DND-41 (cell line): ENCODE measurements at regions not wholly inside any gene's neighbourhood (a gene's known extent, or its start where the extent isn't known, plus 50 kb on each side); places are given as distances from the start of the nearest gene placed in this dataset.

Source experiments
- ATAC-seq: fragments of 200-7000 bp; cut with Tn5 transposase; 3 replicates; pipeline ENCODE4 v1.9.1; 2021; ENCODE audit warnings: low read depth; ENCODE audit not compliant: insufficient read depth
- DNase-seq: peaks from one replicate; pipeline ENCODE4 v3.0.0-alpha.2; 2020
- H2AFZ ChIP-seq: 2 replicates; pipeline ENCODE4 v1.6.0; 2012; ENCODE audit warnings: low read depth, low read length
- H3K27ac ChIP-seq: 2 replicates; pipeline ENCODE4 v1.5.1; 2012; ENCODE audit warnings: low read length, inconsistent platforms
- H3K27me3 ChIP-seq: fragments of 200-600 bp; sonication (generic); 2 replicates; pipeline ENCODE4 v1.6.0; 2012; ENCODE audit warnings: low read length, mild to moderate bottlenecking, inconsistent platforms; ENCODE audit not compliant: insufficient read depth, poor library complexity
- H3K36me3 ChIP-seq: 2 replicates; pipeline ENCODE4 v1.5.1; 2012; ENCODE audit warnings: low read length, inconsistent platforms; ENCODE audit not compliant: insufficient read depth
- H3K4me1 ChIP-seq: 2 replicates; pipeline ENCODE4 v1.5.1; 2012; ENCODE audit warnings: mild to moderate bottlenecking, low read length; ENCODE audit not compliant: insufficient read depth
- H3K4me2 ChIP-seq: 2 replicates; pipeline ENCODE4 v1.6.0; 2012; ENCODE audit warnings: mild to moderate bottlenecking, moderate library complexity, low read length, inconsistent platforms; ENCODE audit not compliant: insufficient read depth
- H3K4me3 ChIP-seq, 2 experiments: fragments of 200-600 bp in 1 of 2; shearing (Covaris generic) in 1 of 2; 2 replicates each; pipeline ENCODE4 v1.5.1; 2012 to 2016; ENCODE audit warnings: inconsistent platforms in 2 of 2, low read length in 2 of 2, mild to moderate bottlenecking in 2 of 2, low read depth in 1 of 2, moderate library complexity in 1 of 2
- H3K79me2 ChIP-seq: 2 replicates; pipeline ENCODE4 v1.6.0; 2012; ENCODE audit warnings: low read length, inconsistent platforms; ENCODE audit not compliant: insufficient read depth
- H3K9ac ChIP-seq: 2 replicates; pipeline ENCODE4 v1.6.0; 2012; ENCODE audit warnings: low read depth, mild to moderate bottlenecking, inconsistent platforms, low read length, moderate library complexity
- H3K9me3 ChIP-seq: 2 replicates; pipeline ENCODE4 v1.5.1; 2012; ENCODE audit warnings: low read length, moderate library complexity, mild to moderate bottlenecking, inconsistent platforms; ENCODE audit not compliant: insufficient read depth, severe bottlenecking
- H4K20me1 ChIP-seq: 2 replicates; pipeline ENCODE4 v1.6.0; 2012; ENCODE audit warnings: low read length; ENCODE audit not compliant: insufficient read depth
- EZH2 ChIP-seq: IDR thresholded peaks from 3 replicates; pipeline ENCODE4 v1.6.1; 2012; ENCODE audit warnings: borderline replicate concordance, low read depth, mild to moderate bottlenecking, moderate library complexity, low read length, inconsistent platforms; ENCODE audit not compliant: severe bottlenecking
- TF ChIP-seq, protein P1 (sequence below): IDR thresholded peaks from 2 replicates; pipeline ENCODE4 v1.5.1; 2012; ENCODE audit warnings: borderline replicate concordance, low read length, moderate library complexity, mild to moderate bottlenecking; ENCODE audit not compliant: poor library complexity, severe bottlenecking; ENCODE audit errors: extremely low read depth

GRCh38 chr13:55403887-55404487, 1736.7 kb upstream of the PRR20A start:
- no peaks in the 10 kb centered on the region for H3K4me1 ChIP-seq
- no peak for ATAC-seq
- H3K27me3 ChIP-seq = no peaks in the 10 kb centered on the region
- H3K4me3 ChIP-seq = no peak overlapping the region
- H3K27ac ChIP-seq = no peak overlapping the region
- H3K79me2 ChIP-seq = no peaks in the 10 kb centered on the region
- no peak overlapping the region for H3K4me2 ChIP-seq
- H3K9me3 ChIP-seq = no peaks in the 10 kb centered on the region
- no peaks in the 10 kb centered on the region for H4K20me1 ChIP-seq
- H3K36me3 ChIP-seq = no peaks in the 10 kb centered on the region
- TF ChIP-seq, protein P1, sequence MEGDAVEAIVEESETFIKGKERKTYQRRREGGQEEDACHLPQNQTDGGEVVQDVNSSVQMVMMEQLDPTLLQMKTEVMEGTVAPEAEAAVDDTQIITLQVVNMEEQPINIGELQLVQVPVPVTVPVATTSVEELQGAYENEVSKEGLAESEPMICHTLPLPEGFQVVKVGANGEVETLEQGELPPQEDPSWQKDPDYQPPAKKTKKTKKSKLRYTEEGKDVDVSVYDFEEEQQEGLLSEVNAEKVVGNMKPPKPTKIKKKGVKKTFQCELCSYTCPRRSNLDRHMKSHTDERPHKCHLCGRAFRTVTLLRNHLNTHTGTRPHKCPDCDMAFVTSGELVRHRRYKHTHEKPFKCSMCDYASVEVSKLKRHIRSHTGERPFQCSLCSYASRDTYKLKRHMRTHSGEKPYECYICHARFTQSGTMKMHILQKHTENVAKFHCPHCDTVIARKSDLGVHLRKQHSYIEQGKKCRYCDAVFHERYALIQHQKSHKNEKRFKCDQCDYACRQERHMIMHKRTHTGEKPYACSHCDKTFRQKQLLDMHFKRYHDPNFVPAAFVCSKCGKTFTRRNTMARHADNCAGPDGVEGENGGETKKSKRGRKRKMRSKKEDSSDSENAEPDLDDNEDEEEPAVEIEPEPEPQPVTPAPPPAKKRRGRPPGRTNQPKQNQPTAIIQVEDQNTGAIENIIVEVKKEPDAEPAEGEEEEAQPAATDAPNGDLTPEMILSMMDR = no peak
- H3K9ac ChIP-seq = no peak overlapping the region
- no peak overlapping the region for H2AFZ ChIP-seq
- no peak for DNase-seq

- DNase-seq (no peak), ATAC-seq (0 out of 3 replicates have a peak, but pooled peaks have one; percentile 14)
- no peaks in the 10 kb centered on the region for H3K4me1 ChIP-seq
- no peaks in the 10 kb centered on the region for H3K36me3 ChIP-seq
- H3K9me3 ChIP-seq = no peaks in the 10 kb centered on the region
- no peak overlapping the region for H3K4me3 ChIP-seq
- no peaks in the 10 kb centered on the region for H4K20me1 ChIP-seq
- H2AFZ ChIP-seq = no peak overlapping the region
- H3K4me2 ChIP-seq = no peak overlapping the region
- H3K79me2 ChIP-seq = no peaks in the 10 kb centered on the region
- no peak overlapping the region for H3K9ac ChIP-seq
- TF ChIP-seq EZH2 = no peak
- TF ChIP-seq, protein P1 = no peak
- no peaks in the 10 kb centered on the region for H3K27me3 ChIP-seq
- no peak overlapping the region for H3K27ac ChIP-seq
Measured at GRCh38 chr13:55410398-55411330, 1730.1 kb upstream of the PRR20A start.

GRCh38 chr13:55418095-55418494, 1722.6 kb upstream of the PRR20A start:
- DNase-seq (no peak), ATAC-seq (no peak)
- H3K9ac ChIP-seq = no peak overlapping the region
- no peaks in the 10 kb centered on the region for H4K20me1 ChIP-seq
- no peak overlapping the region for H3K4me2 ChIP-seq
- no peak overlapping the region for H2AFZ ChIP-seq
- H3K4me1 ChIP-seq = no peaks in the 10 kb centered on the region
- H3K79me2 ChIP-seq = no peaks in the 10 kb centered on the region
- no peaks in the 10 kb centered on the region for H3K9me3 ChIP-seq
- H3K27ac ChIP-seq = no peak overlapping the region
- no peak overlapping the region for H3K4me3 ChIP-seq
- no peaks in the 10 kb centered on the region for H3K36me3 ChIP-seq
- H3K27me3 ChIP-seq = no peaks in the 10 kb centered on the region
- no peak for TF ChIP-seq EZH2
- TF ChIP-seq, protein P1 = no peak
